PFSK-1 (cell line): ENCODE measurements at regions not wholly inside any gene's neighbourhood (a gene's known extent, or its start where the extent isn't known, plus 50 kb on each side); places are given as distances from the start of the nearest gene placed in this dataset.

Experiments used
- FOXP2 ChIP-seq: optimal IDR thresholded peaks from 2 replicates; pipeline ENCODE3; 2011; ENCODE audit warnings: borderline replicate concordance, control low read depth, inconsistent platforms; ENCODE audit not compliant: insufficient read depth; ENCODE audit errors: extremely low read length, extremely low read depth
- TAF1 ChIP-seq: IDR thresholded peaks from 2 replicates; pipeline ENCODE4 v1.6.1; 2012; ENCODE audit warnings: low read length, control low read depth, borderline replicate concordance; ENCODE audit not compliant: insufficient read depth

- TF ChIP-seq FOXP2 (no peak), TAF1 (no peak)
Measured at GRCh38 chr5:82734347-82734746, 342.8 kb downstream of the TMEM167A start.
